Colonic mucosa (tissue), 4 donors: ENCODE measurements at regions not wholly inside any gene's neighbourhood (a gene's known extent, or its start where the extent isn't known, plus 50 kb on each side); places are given as distances from the start of the nearest gene placed in this dataset.

Source experiments
- DNase-seq: peaks from one replicate; pipeline ENCODE4 v3.0.0-alpha.2; 2020
- H3K27ac ChIP-seq: fragments of 200-600 bp; one replicate; pipeline ENCODE4 v1.8.0; 2021
- H3K27me3 ChIP-seq: fragments of 200-600 bp; one replicate; pipeline ENCODE4 v1.8.0; 2021
- H3K36me3 ChIP-seq: fragments of 200-600 bp; one replicate; pipeline ENCODE4 v1.8.0; 2021
- H3K4me1 ChIP-seq: fragments of 200-600 bp; one replicate; pipeline ENCODE4 v1.8.0; 2021; ENCODE audit warnings: mild to moderate bottlenecking
- H3K4me3 ChIP-seq: fragments of 200-600 bp; one replicate; pipeline ENCODE4 v1.8.0; 2021
- H3K9ac ChIP-seq, 2 donors: one replicate each; pipeline ENCODE4 v1.7.0; 2013; ENCODE audit warnings: control low read depth in 2 of 2, low read depth in 2 of 2, low read length in 2 of 2
- H3K9me3 ChIP-seq: fragments of 200-600 bp; one replicate; pipeline ENCODE4 v1.8.0; 2021
- CTCF ChIP-seq: fragments of 200-600 bp; IDR thresholded peaks from one replicate; pipeline ENCODE4 v1.8.0; 2022; ENCODE audit warnings: antibody characterized with exemption, mild to moderate bottlenecking
- intact Hi-C: fragments of 100-400 bp; cut with DNase I; formaldehyde crosslinking; loops from one replicate; pipeline ENCODE4 v1.14.1; 2022
- donor health status: healthy.
- donor health status: DM: no; HTN: no; CAD: no.
- donor health status: DM: no; HTN: no; CAD: no.

GRCh38 chr5:89686081-89686765, 723.3 kb downstream of the CETN3 start:
- H3K4me3 ChIP-seq, result no peak overlapping the region

GRCh38 chr5:89676634-89677033, 732.9 kb downstream of the CETN3 start:
- H3K27ac ChIP-seq, result no peak overlapping the region
- no peaks in the 10 kb centered on the region for H3K36me3 ChIP-seq
- H3K9me3 ChIP-seq, result no peaks in the 10 kb centered on the region
- intact Hi-C loops, result no loop called here
- no peak for TF ChIP-seq CTCF
- DNase-seq, result no peak
- no peaks in the 10 kb centered on the region for H3K27me3 ChIP-seq
- no peaks in the 10 kb centered on the region for H3K4me1 ChIP-seq
- H3K4me3 ChIP-seq, result no peak overlapping the region
- H3K9ac ChIP-seq, result no peak overlapping the region

More at GRCh38 chr5:89686081-89686765, 723.3 kb downstream of the CETN3 start:
- no peak for TF ChIP-seq CTCF
- DNase-seq, result no peak
- H3K4me1 ChIP-seq, result no peaks in the 10 kb centered on the region
- no peaks in the 10 kb centered on the region for H3K36me3 ChIP-seq
- no peak overlapping the region for H3K9ac ChIP-seq
- H3K9me3 ChIP-seq, result no peaks in the 10 kb centered on the region
- H3K27me3 ChIP-seq, result no peaks in the 10 kb centered on the region
- intact Hi-C loops, result no loop called here
- no peak overlapping the region for H3K27ac ChIP-seq

- no peaks in the 10 kb centered on the region for H3K27me3 ChIP-seq
- intact Hi-C loops, result no loop called here
These were observed 736.5 kb downstream of the CETN3 start for GRCh38 chr5:89673019-89673418.

GRCh38 chr5:89668821-89669220, 740.7 kb downstream of the CETN3 start:
- Histone ChIP-seq H3K4me3 (no peak overlapping the region), H3K27me3 (no peaks in the 10 kb centered on the region), H3K4me1 (no peaks in the 10 kb centered on the region), H3K27ac (no peak overlapping the region), H3K36me3 (no peaks in the 10 kb centered on the region), H3K9ac (no peak overlapping the region), H3K9me3 (no peaks in the 10 kb centered on the region)
- no peak for DNase-seq
- intact Hi-C loops, result no loop called here
- TF ChIP-seq CTCF, result no peak

More at GRCh38 chr5:89673019-89673418, 736.5 kb downstream of the CETN3 start:
- H3K27ac ChIP-seq, result no peak overlapping the region
- H3K4me1 ChIP-seq, result no peaks in the 10 kb centered on the region
- no peak overlapping the region for H3K9ac ChIP-seq
- no peak overlapping the region for H3K4me3 ChIP-seq
- no peak for TF ChIP-seq CTCF
- H3K9me3 ChIP-seq, result no peaks in the 10 kb centered on the region
- no peaks in the 10 kb centered on the region for H3K36me3 ChIP-seq
- DNase-seq, result no peak

GRCh38 chr5:89662499-89662898, 747.1 kb downstream of the CETN3 start:
- Histone ChIP-seq H3K36me3 (no peaks in the 10 kb centered on the region), H3K9me3 (no peaks in the 10 kb centered on the region), H3K9ac (no peak overlapping the region), H3K4me1 (no peaks in the 10 kb centered on the region), H3K4me3 (no peak overlapping the region), H3K27ac (no peak overlapping the region), H3K27me3 (no peaks in the 10 kb centered on the region)
- TF ChIP-seq CTCF, result no peak
- DNase-seq, result no peak
- intact Hi-C loops, result no loop called here
